ENCODE measurements at regions not wholly inside any gene's neighbourhood (a gene's known extent, or its start where the extent isn't known, plus 50 kb on each side); places are given as distances from the start of the nearest gene placed in this dataset.

DNA sequence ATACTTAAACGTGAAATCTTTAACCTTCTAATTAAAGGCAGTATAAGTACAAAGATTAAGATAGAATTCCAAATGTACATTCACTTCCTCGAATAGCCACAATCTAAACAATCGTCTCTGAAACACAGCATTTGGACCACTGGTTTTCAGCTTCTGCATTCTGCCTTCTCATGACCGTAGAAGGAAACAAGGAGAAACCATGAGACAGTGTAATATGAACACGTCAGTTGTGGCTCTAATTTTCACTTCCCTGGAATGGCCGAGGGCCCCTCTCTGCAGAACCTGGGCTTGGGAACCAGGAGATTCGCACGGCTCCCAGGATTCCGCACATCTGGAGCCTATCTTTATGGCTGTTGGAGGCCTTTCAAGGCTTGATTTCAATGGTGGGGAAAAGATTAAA lies 189.3 kb downstream of the KLF6 start:
- no peak for DNase-seq (ENCODE audit: extremely low read depth in 1 of 11, low read depth in 9 of 11, low spot score in 4 of 11)

DNA sequence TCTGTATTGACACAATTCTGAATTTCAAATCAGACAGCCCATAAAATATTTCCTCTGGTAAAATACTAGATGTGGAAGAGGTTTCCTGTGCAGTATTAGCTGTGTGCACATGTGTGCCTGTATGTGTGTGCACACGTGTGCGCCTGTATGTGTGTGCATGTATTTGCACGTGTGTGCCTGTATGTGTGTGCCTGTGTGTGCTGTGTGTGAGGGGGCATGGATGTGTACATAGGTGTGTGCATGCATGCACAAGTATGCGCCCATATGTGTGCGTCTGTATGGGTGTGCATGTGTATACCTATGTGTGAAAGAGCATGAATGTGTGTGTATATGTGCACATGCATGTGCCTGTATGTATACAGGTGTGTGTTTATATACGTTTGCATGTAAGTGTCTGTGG lies 191.4 kb downstream of the KLF6 start:
- DNase-seq (ENCODE audit: extremely low read depth in 1 of 11, low read depth in 9 of 11, low spot score in 4 of 11) = no peak

DNA sequence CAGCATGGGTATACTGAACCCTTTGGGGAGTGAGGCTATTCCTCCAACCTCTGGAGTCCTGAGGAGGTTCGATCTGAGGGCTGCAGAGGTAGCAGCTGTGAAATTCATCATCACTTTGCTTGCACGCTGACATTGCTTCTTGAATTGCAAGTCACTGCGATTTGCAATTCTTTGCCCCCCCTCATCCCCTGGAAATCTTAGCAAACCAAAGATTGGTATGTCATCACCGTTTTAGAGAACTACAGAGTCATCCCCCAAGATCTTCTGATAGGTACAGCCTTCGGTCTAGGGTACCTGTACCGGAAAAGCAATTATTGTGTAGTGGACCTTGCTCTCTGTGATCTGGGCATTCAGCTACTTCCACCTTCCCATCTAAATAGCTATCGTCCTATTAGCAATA lies 192.6 kb downstream of the KLF6 start:
- DNase-seq (ENCODE audit: extremely low read depth in 1 of 11, low read depth in 9 of 11, low spot score in 4 of 11) = no peak

DNA sequence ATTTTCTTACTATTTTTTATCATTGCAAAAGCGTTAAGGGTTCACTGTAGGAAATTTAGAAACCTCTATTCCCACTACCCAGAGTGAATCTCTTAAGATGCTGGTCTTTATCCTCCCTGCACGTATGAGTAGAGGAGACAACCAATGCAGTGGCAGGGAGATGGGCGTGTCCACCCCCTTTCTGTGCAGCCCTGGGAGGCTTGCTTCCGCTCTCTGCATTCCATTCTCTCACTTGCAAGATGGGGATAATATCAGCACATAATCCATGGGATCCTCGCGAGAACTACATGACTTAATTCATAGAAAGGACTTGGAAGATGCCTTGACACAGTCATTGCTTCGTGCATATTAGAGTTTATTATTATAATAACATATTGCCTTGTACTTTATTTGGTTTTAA lies 196.2 kb downstream of the KLF6 start:
- DNase-seq (ENCODE audit: extremely low read depth in 1 of 11, low read depth in 9 of 11, low spot score in 4 of 11) = no peak

DNA sequence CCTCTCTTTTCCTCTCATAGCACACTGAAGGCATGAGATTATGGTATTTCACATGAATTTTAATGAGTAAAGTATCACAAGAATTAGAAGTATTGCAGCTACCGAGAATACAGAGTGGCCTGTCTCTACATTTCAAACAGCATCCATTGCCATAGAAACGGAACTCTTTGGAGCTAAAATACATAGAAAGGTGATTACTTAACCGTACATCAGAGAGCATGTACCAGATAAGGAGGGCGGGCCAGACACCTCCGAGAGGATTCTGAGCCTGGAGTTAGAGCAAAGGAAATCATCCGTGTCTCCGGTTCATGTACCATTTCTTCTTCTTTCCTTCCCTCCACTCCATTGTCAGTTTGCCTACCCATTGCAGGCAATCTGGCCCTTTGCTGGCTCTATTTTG lies 196.7 kb downstream of the KLF6 start:
- no peak for DNase-seq (ENCODE audit: extremely low read depth in 1 of 11, low read depth in 9 of 11, low spot score in 4 of 11)

DNA sequence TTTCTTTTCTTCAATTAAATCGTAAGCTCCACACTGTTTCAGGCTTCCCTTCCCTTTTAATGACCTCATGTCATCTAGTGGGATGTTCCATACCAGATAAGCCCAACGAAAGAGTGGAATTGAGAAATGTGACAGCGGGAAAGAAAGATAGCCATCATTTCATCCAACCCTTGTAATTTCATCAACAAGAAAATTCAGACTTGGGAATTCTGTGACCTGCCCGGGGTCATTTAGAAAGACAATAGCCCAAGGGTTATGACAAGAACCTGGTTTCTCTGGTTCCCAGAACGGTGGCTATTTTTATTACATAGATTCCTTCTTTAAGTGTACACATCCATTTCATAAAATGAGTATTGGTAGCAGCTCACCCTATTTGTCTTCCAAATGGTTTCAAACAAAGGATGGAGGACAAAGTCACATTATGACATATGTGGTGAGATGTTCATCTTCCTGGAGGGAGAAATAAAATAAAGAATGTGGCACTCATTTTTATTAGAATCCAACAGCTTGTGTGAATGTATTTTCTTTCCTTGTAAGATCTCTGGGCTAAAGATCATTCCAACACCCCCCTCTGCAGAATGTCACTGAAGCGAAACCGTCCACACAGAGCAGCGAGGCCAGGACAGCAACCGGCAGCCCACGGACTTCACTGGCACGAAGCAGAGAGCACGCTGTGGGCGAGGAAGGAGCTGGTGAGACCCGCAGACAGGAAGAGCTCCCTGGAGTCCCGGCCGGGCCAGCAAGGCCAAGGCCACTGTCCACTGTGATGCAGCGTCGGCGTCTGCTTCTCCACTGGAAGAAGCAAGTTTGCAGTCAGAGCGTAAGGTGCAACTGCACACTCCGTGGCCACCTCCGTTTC lies 199.9 kb downstream of the KLF6 start:
- DNase-seq (ENCODE audit: extremely low read depth in 1 of 11, low read depth in 9 of 11, low spot score in 4 of 11) = peak in 3 of 11 donors; percentile 2 to 15 (median 5)

DNA sequence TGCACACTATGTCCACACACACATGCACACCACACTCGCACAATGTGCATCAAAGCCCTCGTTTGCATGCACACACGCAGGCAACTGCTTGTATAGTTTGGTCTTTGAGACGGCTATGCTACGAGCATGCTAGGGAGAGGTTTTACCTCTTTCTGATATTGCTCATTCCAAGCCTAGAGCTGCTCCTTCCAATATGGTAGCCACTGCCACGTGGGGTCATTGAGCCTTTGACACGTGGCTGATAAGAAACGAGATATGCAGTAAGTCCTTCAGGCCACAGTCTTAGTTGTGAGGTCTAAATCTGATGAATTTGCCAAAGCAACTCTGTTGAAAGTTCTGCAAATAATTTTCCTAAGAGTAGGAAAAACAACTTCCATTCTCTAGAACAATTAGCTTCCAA lies 204.4 kb downstream of the KLF6 start:
- DNase-seq (ENCODE audit: extremely low read depth in 1 of 11, low read depth in 9 of 11, low spot score in 4 of 11) = no peak

DNA sequence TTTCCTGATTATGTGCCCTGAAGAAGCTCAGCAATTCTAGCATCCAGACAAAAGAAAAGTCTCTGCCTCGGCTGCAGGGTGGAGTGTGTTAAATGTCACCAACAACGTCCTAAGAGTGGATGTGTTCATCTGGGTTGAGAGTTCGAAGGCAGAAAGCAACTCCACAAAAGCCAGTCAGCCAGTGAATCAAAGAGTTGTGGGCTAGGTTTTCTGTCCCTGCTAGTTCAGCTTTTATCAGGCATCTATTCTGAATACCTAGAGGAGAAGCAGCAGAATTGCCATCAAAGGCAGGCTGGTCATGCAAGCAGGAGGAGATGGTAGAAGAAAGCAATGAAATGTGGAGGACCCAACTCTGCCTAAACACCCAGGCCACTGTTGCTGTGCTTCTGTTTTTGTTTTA lies 205.2 kb downstream of the KLF6 start:
- no peak for DNase-seq (ENCODE audit: extremely low read depth in 1 of 11, low read depth in 9 of 11, low spot score in 4 of 11)

DNA sequence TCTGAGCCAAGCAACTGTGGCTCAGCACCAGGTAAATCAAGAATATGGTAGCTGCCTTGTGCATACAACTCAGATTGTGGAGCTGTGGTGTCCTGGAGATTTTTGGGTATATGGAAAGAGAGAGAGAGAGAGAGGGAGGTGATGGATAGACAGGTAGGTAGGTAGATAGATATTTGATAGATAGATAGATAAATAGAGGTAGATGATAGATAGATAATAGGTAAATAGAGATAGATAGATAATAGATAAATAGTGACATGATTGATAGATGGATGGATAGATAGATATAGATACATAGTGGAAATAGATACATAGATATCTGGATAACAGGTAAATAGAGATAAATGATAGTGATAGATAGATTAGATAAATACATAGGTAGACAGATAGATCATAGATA lies 206.3 kb downstream of the KLF6 start:
- no peak for DNase-seq (ENCODE audit: extremely low read depth in 1 of 11, low read depth in 9 of 11, low spot score in 4 of 11)

DNA sequence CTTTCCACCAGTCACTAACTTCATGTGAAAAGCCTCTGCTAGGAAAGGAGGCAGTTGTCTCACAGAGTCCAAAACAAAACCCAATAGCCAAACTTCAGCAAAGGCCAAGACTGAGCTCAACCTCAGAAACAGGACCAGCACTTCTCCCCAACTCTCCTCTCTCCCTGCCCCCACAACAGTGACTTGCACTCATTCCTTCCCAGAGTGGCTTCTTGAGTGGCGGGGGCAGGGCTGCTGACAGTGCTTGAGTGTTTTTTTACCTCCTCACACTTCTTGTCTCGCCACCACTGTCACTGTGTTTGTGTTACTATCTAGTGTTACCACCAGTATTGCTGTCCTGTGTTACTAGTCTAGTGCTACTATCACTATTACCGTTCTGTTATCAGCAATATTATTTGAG lies 206.8 kb downstream of the KLF6 start:
- no peak for DNase-seq (ENCODE audit: extremely low read depth in 1 of 11, low read depth in 9 of 11, low spot score in 4 of 11)

DNA sequence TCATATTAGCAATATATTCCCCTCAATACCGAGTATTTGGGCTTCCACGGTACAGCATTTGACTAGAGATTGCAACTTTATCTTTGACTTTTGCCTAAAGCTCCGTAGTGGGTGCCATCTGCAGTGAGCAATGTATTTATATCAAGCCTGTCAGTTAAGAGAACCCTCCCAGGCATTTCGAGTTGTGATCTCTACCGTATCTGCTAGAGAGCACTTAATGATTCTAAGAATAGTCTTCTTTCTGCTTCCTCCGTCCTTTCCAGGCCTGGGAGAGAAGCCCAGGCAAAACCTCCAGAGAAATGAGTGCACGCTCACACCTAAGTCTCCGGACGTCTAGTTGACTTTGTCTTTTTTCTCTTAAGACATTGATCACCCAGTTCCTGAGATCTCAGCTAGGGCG lies 210.6 kb downstream of the KLF6 start:
- DNase-seq (ENCODE audit: extremely low read depth in 1 of 11, low read depth in 9 of 11, low spot score in 4 of 11) = no peak

DNA sequence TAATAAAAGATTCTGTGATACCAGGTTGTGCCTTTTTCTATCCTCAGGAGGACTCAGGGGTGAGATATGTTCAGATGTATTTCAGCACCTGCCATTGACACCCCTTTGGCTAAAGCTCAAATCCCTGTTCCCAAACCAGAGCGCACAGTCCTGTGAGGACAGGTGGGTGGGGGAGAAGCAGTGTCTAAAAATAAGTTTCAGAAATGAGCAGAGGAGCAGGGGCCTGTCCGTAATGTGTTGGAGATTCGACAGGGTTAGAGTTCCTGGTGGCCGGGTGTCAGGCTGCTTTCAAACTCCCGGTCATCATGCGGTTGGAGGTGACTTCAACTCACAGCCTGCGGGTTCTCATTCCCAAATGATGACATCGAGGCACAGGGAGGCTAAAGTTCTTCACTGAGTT lies 211.5 kb downstream of the KLF6 start:
- DNase-seq (ENCODE audit: extremely low read depth in 1 of 11, low read depth in 9 of 11, low spot score in 4 of 11) = no peak

DNA sequence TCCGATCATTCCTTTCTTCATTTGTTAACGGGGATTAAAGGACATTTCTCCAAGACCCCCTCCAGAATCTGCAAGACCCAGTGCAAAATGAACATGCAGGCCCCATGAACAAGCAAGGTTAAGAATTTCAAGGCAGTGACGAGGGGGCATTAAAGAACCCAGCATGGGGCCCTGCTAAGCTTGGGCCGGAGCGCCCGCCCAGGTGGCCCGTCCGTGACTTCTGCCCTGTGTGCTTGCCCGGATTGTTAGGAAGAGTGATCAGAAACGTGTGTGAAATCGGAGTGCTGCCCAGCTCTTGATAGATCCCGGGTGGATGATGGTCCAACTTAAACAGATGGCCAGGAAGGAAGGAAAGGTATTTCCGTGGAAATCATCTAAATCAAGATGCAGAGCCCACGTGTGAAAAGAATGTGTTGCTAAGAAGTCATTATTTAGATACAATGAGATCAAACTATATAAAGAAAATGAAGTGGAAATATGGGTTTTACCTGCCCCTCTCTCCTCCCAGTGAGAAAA lies 213.6 kb downstream of the KLF6 start:
- no peak for DNase-seq (ENCODE audit: extremely low read depth in 1 of 11, low read depth in 9 of 11, low spot score in 4 of 11)

DNA sequence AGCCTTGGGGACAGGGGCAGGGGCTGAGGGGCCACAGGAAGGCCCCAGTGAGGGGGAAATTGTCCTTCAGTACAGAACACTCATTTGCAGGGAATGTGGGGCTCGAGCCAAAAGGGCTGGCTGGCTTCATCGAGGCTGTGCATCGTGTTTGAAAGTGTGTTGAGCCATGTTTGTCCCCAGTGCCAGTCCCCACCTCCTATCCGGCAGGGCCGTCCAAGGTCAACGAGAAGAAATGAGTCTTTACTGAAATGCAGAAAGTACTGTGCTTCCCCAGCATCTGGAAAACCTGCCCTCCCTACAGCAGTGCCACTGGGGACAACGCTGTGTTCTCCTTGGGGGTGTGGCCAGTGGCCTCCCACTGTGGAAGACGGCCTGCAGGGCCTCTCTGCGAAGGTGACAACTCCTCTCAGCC lies 214.1 kb downstream of the KLF6 start:
- no peak for DNase-seq (ENCODE audit: extremely low read depth in 1 of 11, low read depth in 9 of 11, low spot score in 4 of 11)

DNA sequence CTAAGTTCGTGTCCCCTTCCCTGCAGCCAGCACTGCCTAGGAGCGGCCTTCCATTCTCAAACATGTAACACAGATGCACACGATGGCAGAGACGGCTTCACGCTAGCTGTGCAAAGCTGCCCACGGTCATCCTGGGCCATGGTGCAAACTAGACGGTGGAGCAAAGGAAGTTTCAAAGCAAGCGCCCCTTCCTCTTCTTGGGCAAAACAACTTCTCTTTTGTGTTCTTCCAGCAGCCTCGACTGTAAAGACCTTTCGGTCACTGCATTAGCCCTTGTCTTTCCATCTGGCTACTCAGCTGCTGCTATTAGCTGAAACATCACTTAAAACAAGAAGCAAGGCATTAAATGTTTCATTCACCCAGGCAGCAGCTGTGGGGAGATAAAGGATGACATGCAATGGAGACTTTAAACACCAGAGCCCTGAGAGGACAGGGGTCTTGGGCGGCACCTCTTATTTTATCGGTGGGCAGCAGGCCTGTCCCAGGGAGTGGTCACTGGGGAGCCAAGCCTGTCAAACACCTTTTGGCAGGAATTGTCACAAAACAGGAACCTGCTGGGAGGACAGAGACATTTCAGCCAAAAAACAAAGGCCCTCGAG lies 214.8 kb downstream of the KLF6 start:
- DNase-seq (ENCODE audit: extremely low read depth in 1 of 11, low read depth in 9 of 11, low spot score in 4 of 11) = no peak

DNA sequence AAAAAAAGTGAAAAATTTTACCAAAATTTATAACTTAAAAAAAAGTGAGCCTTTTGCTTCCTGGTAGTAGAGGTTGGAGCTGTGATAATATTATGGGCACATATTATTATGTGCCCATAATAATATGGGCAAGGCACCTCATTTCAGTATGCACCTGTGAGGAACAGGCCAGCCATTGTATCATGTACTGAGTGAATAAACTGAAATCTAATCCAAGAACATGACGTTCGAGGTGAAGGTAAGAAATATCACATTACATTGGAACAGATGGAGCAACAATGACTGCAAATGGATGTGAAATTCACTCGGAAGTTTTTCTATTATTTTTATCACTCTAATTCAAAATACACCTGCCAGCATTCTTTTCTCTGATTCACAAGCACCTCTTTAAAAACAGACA lies 216.0 kb downstream of the KLF6 start:
- no peak for DNase-seq (ENCODE audit: extremely low read depth in 1 of 11, low read depth in 9 of 11, low spot score in 4 of 11)

DNA sequence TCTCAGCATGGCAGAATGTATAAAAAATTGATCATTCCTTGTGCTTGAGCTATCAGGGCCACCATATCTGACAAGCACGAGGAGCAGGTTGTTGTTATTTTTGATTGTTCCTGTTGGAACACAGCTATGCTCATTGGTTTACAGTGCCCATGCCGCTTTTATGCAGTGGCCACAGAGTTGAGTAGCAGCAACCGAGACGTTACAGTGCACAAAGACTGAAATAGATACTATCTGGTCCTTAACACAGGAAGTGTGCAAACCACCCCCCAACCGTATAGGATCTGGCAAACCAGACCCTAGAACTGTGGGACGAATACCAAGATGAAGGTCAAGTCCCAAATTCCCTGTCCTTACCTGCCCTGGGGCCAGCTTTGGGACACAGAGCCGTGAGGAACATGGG lies 216.6 kb downstream of the KLF6 start:
- DNase-seq (ENCODE audit: extremely low read depth in 1 of 11, low read depth in 9 of 11, low spot score in 4 of 11) = no peak

DNA sequence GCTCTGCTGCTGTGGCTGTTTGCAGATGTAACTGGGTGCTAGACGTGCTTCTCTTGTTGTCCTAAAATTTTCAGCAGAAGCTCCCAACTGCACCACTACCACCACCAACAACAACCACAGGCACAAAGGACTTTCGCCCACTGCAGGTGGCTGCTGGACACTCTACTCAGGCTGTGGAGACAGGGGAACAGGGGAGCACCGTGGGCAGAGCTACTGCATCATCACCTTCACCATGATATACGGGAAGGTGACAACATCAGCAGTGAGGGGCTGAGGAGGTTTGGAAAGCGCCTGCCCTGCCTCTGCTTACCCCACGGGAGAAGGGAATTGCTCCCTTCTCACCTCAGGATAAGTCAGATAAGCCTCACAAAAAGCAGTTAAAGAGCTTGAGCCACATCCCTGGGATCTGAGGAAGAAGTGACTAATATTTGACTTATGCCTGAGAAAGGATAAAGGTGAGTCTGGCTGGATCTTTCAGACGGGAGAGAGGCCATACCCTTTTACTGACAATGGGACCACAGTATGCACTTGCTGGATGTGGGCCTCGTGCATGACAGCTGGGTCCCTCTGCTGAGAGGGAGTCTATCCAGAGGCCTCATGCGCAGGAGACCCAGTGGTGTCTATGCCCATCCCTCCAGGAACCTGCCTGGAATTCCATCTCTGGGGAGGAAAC lies 217.6 kb downstream of the KLF6 start:
- DNase-seq (ENCODE audit: extremely low read depth in 1 of 11, low read depth in 9 of 11, low spot score in 4 of 11) = no peak

DNA sequence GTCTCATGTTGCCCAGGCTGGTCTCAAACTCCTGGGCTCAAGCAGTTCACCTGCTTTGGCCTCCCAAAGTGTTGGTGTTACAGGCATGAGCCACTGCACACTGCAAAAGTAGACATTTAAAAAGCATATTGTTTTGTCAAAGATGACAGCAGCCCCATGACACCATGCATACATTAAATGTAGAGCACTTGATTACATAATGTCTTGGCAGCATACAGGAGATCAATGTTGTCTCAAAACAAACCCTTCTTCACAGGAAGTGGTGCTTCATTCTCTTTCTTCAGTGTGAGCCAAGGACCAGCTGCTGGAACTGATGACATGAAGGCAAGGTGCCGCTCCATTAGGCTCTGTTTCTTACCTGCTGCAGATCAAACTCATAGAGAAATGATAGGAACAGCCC lies 218.4 kb downstream of the KLF6 start:
- no peak for DNase-seq (ENCODE audit: extremely low read depth in 1 of 11, low read depth in 9 of 11, low spot score in 4 of 11)

DNA sequence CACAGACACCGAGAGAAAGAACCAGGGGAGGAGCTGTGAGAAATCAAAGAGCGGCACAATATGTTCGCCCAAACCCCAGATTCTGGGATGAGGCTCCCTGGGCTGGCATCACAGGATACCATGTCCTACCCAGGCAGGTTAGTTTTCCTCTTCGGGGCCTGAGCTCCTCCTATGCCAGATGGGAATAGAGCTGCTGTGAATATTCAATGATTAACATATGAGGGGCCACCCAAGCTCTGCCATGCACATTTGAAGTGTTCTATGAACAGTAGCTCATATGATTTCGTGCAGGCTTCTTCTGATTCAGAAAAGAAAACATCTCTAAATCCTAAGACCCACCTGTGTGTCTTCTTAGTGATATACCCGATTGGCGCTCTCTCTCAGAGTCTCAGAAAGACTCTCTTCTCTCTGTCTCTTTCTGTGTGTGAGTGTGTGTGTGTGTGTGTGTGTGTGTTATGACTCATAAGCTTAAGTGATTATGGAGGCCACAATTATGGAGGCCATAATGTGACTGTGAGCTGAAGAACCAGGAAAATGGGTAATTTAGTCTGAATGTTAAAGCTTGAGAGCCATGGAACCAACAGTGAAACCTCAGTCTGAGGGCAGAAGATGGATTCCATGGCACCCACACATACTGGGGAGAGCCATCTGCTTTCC lies 220.5 kb downstream of the KLF6 start:
- no peak for DNase-seq (ENCODE audit: extremely low read depth in 1 of 11, low read depth in 9 of 11, low spot score in 4 of 11)

Measured in renal cortex interstitium (tissue), 11 donors.